ENCODE measurements at regions not wholly inside any gene's neighbourhood (a gene's known extent, or its start where the extent isn't known, plus 50 kb on each side); places are given as distances from the start of the nearest gene placed in this dataset.
A peak's percentile ranks its signal among the peaks of the same experiment; 100 is the strongest.

DNA sequence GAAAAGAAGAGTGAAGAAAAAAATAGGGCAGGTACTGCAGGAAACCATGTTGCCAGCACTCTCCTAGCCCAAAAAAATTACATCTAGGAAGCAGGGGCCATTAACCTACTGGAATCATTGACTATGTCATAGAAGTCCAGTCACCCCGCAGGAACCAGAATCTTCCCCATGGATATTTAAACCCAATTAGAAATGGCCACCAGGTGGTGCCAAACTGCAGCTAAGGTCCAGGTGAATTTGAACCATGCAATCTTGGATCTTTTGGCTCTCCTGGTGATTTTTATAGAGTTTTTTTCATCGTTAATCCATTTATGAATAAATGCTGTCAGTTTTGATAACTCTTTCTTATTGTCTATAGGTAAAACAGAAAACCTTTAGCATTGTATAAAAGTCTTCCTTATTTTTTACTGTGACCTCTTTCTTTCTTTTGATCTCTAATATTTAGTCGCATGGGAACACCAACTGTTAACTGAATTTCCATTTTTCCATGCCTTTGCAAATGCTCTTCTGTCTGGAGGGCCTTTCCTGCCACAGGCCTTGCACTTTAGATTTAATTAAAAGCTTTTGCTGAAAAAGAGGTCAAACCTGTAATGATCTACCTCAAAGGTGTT lies 147.5 kb upstream of the FGF10 start:
- TF ChIP-seq EZH2 (IDR thresholded peaks at IDR 0.05; ENCODE audit: insufficient read depth, low read length) = no peak
- TF ChIP-seq, protein P1, sequence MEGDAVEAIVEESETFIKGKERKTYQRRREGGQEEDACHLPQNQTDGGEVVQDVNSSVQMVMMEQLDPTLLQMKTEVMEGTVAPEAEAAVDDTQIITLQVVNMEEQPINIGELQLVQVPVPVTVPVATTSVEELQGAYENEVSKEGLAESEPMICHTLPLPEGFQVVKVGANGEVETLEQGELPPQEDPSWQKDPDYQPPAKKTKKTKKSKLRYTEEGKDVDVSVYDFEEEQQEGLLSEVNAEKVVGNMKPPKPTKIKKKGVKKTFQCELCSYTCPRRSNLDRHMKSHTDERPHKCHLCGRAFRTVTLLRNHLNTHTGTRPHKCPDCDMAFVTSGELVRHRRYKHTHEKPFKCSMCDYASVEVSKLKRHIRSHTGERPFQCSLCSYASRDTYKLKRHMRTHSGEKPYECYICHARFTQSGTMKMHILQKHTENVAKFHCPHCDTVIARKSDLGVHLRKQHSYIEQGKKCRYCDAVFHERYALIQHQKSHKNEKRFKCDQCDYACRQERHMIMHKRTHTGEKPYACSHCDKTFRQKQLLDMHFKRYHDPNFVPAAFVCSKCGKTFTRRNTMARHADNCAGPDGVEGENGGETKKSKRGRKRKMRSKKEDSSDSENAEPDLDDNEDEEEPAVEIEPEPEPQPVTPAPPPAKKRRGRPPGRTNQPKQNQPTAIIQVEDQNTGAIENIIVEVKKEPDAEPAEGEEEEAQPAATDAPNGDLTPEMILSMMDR (IDR thresholded peaks at IDR 0.05; ENCODE audit: insufficient read depth, low read depth, low read length) = peak; percentile 43

Measured in astrocyte (in vitro differentiated cells and primary cell).